ENCODE measurements at regions not wholly inside any gene's neighbourhood (a gene's known extent, or its start where the extent isn't known, plus 50 kb on each side); places are given as distances from the start of the nearest gene placed in this dataset.

DNA sequence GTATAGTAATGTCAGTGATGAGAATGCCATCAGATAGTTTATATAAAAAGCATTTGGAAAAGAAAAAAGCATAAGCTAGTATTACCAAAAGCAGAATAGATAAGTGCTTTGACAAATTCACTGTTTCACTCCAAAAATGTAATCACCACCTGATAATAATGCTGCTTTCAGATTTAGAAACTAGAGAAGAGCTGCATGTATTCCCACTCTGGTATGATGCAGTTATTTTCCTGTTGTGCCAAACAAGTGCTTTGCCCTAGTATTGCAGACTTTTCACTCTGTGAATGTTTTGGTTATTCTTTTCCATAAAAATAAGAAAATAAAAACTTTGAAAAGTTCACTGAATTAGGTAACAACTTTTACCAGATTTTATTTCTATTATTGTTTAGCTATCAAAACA is 267.7 kb upstream of the TET2 start:
- Mint-ChIP-seq H3K27me3 (no peaks in the 10 kb centered on the region), H3K4me3 (peak overlapping the region; percentile 64), H3K27ac (no peak overlapping the region), H3K9me3 (ENCODE audit: low read depth) (no peaks in the 10 kb centered on the region), H3K4me1 (ENCODE audit: low read depth) (peaks cover 25% of the 10 kb centered on the region), H3K36me3 (no peaks in the 10 kb centered on the region)

DNA sequence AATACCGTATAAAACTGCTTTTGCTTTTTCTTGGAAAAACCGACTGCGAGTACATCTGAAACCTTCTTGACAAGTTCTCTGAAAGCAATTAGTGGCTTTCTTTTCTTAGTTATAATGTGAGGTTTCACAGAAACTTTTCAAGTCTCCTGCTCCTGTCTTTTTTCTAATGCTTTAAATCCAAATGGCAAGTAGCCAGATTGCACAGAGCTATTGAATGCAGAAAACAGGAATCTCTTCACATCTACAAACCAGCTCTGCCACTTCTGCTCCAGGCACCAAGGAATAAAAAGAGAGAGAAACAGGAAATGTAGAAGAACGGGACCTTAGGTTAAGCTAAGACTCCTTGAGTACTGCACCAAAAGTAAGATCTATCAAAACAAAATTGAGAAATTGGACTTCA is 267.3 kb upstream of the TET2 start:
- H3K27ac Mint-ChIP-seq: no peak overlapping the region
- H3K36me3 Mint-ChIP-seq: no peaks in the 10 kb centered on the region
- H3K4me3 Mint-ChIP-seq: peak overlapping the region; percentile 64
- H3K9me3 Mint-ChIP-seq (ENCODE audit: low read depth): no peaks in the 10 kb centered on the region
- no peaks in the 10 kb centered on the region for H3K27me3 Mint-ChIP-seq
- H3K4me1 Mint-ChIP-seq (ENCODE audit: low read depth): peaks cover 25% of the 10 kb centered on the region

DNA sequence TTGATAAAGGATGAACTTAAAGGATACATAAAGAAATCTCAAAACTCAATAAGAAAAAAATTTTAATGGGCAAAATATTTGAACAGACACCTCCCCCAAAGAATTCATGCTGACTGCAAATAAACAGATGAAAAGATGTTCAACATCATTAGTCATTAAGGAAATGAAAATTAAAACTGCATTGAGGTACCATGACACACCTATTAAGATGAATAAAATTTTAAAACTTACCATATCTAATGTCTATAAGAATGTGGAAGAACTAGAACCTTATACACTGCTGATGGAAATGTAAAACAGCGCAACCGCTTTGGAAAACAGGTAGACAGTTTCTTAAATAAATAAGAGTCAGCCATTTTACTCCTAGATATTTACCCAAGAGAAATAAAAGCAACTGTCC is 266.8 kb upstream of the TET2 start:
- Mint-ChIP-seq H3K27me3 (no peaks in the 10 kb centered on the region), H3K9me3 (ENCODE audit: low read depth) (no peaks in the 10 kb centered on the region), H3K4me3 (peak overlapping the region; percentile 64), H3K27ac (no peak overlapping the region), H3K4me1 (ENCODE audit: low read depth) (peaks cover 25% of the 10 kb centered on the region), H3K36me3 (no peaks in the 10 kb centered on the region)

DNA sequence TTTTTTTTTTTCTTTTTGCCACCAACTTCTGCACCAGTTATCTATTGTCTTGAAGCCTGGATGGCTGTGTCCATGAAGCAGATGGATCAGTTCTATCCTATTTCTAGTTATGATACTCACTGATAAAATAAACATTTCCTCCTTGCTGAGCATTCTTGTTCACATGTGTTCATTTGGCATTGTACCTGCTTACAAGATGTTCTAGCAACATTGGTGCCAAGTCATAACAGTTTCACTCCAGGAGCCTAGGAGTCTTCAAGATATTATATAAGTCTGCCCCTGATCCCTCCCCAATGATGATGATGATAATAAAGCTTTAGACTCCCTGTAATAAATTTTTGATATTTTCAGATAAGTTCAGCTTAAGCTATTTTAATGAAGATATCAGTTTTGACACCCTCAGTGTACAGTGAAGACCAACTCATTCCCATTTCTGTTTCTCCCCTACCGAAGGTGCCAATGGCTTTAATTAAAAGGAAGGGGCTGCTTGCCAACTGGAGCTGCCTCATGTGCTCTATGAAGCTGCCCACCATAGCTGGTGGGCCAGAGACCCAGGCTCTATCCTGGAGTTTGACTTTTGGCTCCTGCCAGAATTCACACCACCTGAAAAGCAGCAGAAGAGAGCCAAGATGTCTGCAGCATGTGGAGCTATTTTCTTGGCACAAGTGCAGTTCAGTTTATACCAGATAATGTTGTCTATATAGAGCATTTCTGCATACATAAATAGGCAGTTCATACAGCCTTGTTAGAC is 265.4 kb upstream of the TET2 start:
- Mint-ChIP-seq H3K9me3 (ENCODE audit: low read depth) (no peaks in the 10 kb centered on the region), H3K4me1 (ENCODE audit: low read depth) (peaks cover 25% of the 10 kb centered on the region), H3K27ac (no peak overlapping the region), H3K4me3 (no peak overlapping the region), H3K36me3 (no peaks in the 10 kb centered on the region), H3K27me3 (no peaks in the 10 kb centered on the region)

DNA sequence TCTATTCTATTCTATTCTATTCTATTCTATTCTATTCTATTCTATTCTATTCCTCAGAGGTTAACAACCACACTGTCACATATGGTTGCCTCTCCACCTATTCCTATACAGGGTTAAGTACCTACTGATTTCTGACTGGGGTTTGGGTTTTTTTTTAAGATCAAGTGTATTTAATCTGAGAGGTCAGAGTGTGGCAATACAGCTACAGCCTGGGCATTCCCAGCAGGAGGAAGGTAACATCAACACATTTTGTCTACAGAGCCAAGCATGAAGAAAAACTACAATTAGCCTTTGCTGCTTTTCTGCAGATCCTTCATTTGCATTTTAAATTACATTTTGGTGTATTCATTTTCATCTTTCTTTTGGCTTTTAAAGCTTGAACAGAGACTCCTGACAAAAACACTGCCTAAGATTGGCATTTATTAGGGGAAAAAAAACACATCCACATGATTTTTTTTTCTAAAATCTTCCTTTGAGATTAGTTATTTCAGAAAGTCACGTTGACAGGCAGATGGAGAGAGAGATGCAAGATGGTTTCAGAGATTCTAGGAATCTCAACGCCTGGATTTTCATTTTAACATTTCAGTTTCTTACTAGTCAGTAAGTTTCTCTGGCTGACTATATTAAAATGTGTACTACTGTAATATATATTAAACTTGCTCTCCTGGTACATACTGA is 255.9 kb upstream of the TET2 start:
- Mint-ChIP-seq H3K36me3 (peaks cover 2% of the 10 kb centered on the region), H3K27ac (no peak overlapping the region), H3K4me1 (ENCODE audit: low read depth) (peaks cover 8% of the 10 kb centered on the region), H3K27me3 (no peaks in the 10 kb centered on the region), H3K9me3 (ENCODE audit: low read depth) (peaks cover 11% of the 10 kb centered on the region), H3K4me3 (no peak overlapping the region)

DNA sequence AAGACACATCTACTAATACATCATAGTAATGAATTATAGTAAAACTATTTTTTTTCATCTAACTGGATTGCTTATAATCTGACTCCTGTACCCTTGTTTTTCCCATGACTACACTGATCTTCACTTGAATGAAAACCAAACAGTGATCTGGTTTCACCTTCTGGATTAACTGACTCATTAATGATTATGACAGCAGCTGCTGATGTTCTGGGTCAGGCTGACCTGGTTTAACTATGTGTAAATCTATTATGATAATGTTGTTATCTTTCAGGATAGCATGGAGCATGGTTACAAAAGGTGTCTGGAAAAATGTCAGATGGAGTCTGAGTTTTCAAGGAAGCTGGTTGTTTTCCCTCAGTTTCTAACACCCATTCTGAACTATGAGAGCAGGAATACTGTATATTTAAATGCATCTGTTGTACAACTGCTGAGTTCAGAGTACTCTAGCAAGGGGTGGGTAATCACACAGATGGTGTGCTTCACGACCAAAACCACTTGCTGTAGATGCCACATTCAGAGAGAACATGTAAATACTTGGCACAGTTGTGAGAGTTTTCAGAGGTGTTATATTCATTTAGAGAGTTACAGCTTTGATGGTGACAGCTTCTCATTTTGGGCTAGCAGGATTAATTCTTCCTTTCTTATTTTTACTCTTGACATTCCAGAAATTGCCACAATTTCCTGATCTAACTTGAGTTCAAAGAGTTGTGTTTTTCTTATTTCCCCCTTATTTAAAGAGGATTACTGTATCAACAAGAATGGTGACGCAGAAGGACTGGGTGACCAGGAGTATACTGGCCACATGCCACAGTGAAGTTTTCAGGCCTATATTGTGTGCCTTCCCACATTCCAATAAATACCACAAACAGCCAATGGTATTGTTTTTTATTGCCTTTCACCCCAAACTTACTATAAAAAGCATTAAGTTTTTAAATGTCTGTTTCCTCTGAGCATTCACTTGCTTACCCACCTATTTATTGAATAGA is 249.7 kb upstream of the TET2 start:
- H3K27me3 Mint-ChIP-seq: no peaks in the 10 kb centered on the region
- peaks cover 9% of the 10 kb centered on the region for H3K4me1 Mint-ChIP-seq (ENCODE audit: low read depth)
- H3K4me3 Mint-ChIP-seq: no peak overlapping the region
- no peaks in the 10 kb centered on the region for H3K36me3 Mint-ChIP-seq
- H3K27ac Mint-ChIP-seq: no peak overlapping the region
- peaks cover 6% of the 10 kb centered on the region for H3K9me3 Mint-ChIP-seq (ENCODE audit: low read depth)

DNA sequence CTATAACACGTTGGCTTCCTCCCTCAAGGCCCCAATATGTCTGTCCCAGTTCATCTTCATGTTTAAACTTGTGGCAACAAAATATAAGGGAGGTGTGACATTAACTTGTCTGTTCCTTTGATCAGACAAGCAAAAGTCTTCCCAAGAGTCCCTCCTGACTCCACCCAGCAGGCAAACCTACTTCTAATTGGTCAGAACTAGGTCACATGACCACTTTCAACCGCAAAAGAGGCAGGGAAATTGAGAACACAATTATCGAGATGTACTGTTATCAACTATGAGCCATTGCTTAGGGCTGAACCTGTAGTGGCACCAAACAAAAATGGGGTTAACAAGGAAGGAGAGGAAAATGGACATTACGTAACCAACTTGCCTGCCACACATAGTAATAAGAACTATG is 246.8 kb upstream of the TET2 start:
- Mint-ChIP-seq H3K4me3 (no peak overlapping the region), H3K36me3 (no peaks in the 10 kb centered on the region), H3K9me3 (ENCODE audit: low read depth) (no peaks in the 10 kb centered on the region), H3K27ac (no peak overlapping the region), H3K4me1 (ENCODE audit: low read depth) (peaks cover 9% of the 10 kb centered on the region), H3K27me3 (no peaks in the 10 kb centered on the region)

- H3K4me1 Mint-ChIP-seq (ENCODE audit: low read depth): peaks cover 6% of the 10 kb centered on the region
Measured at GRCh38 chr4:104901438-104901837, 245.2 kb upstream of the TET2 start.

DNA sequence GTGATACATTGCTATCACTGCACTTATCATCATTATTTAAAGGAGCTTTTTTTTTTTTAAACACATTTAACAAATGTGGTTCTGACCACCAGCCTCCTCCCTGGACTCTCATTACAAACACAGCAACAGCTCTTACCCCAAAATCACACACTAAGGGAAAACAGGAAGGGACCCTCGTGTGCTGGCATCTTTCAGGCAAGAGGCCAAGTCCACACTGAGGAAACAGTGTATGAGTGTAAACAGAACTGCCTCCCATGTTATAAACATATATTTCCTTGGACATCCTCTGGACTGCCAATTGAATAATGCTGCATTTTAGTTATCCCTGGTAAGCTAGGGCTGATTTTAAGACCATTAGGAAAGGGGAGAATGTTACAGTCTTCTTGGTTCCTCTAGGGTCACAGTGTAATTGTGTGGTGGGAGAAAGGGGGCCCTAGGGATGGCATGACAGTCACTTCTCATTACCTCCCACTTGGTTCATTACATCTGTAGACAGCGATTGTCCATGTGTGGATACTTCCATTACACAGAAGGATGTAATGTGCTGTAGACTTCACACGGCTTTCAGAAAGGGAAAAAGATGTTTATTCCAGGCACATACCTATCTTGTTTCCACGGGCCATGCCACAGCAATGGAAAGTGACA is 244.6 kb upstream of the TET2 start:
- peaks cover 6% of the 10 kb centered on the region for H3K4me1 Mint-ChIP-seq (ENCODE audit: low read depth)
- no peak overlapping the region for H3K27ac Mint-ChIP-seq
- no peaks in the 10 kb centered on the region for H3K9me3 Mint-ChIP-seq (ENCODE audit: low read depth)
- no peaks in the 10 kb centered on the region for H3K36me3 Mint-ChIP-seq
- no peaks in the 10 kb centered on the region for H3K27me3 Mint-ChIP-seq
- H3K4me3 Mint-ChIP-seq: no peak overlapping the region

More at GRCh38 chr4:104901438-104901837, 245.2 kb upstream of the TET2 start:
- no peaks in the 10 kb centered on the region for H3K36me3 Mint-ChIP-seq
- H3K27ac Mint-ChIP-seq: no peak overlapping the region
- no peak overlapping the region for H3K4me3 Mint-ChIP-seq
- no peaks in the 10 kb centered on the region for H3K27me3 Mint-ChIP-seq
- H3K9me3 Mint-ChIP-seq (ENCODE audit: low read depth): no peaks in the 10 kb centered on the region

GRCh38 chr4:104905065-104905464 is 241.6 kb upstream of the TET2 start:
- Mint-ChIP-seq H3K4me1 (ENCODE audit: low read depth) (peaks cover 6% of the 10 kb centered on the region), H3K4me3 (no peak overlapping the region), H3K9me3 (ENCODE audit: low read depth) (no peaks in the 10 kb centered on the region), H3K27ac (no peak overlapping the region), H3K36me3 (no peaks in the 10 kb centered on the region), H3K27me3 (no peaks in the 10 kb centered on the region)

GRCh38 chr4:104905546-104905945 is 241.1 kb upstream of the TET2 start:
- Mint-ChIP-seq H3K27me3 (no peaks in the 10 kb centered on the region), H3K36me3 (no peaks in the 10 kb centered on the region), H3K4me1 (ENCODE audit: low read depth) (peaks cover 6% of the 10 kb centered on the region), H3K4me3 (no peak overlapping the region), H3K27ac (no peak overlapping the region), H3K9me3 (ENCODE audit: low read depth) (no peaks in the 10 kb centered on the region)

- no peak overlapping the region for H3K4me3 Mint-ChIP-seq
Measured at GRCh38 chr4:104906276-104906675, 240.4 kb upstream of the TET2 start.

DNA sequence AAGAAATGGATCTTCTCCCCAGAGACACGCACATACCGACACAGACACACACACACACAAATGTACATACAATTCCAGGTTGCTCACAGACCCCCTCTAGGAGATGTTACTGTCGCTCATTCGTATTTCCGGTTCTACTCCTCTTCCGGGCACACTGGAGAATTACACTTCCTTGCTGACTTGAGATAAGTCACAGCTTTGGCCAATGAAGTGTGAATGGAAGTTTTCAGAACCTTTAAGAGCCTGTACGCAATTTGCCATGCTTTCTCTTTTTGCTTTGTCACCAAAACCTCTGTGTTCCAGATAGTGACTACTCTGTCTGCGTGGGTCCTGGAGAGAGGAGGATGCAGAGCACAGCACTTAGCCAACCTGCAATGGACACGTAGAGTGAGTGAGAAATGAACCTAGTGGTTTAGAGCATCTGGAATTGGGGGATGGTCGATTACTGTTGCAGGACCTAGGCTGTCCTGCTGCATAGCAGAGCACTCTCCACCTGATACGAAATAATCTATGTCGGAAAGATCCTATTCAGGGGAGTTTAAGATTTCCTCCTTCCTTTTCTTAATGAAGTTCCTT is 239.5 kb upstream of the TET2 start:
- Mint-ChIP-seq H3K9me3 (ENCODE audit: low read depth) (no peaks in the 10 kb centered on the region), H3K27ac (no peak overlapping the region), H3K4me3 (no peak overlapping the region), H3K36me3 (no peaks in the 10 kb centered on the region), H3K27me3 (no peaks in the 10 kb centered on the region), H3K4me1 (ENCODE audit: low read depth) (no peaks in the 10 kb centered on the region)

More at GRCh38 chr4:104906276-104906675, 240.4 kb upstream of the TET2 start:
- H3K27me3 Mint-ChIP-seq: no peaks in the 10 kb centered on the region
- H3K36me3 Mint-ChIP-seq: no peaks in the 10 kb centered on the region
- no peak overlapping the region for H3K27ac Mint-ChIP-seq
- H3K4me1 Mint-ChIP-seq (ENCODE audit: low read depth): peaks cover 4% of the 10 kb centered on the region
- H3K9me3 Mint-ChIP-seq (ENCODE audit: low read depth): no peaks in the 10 kb centered on the region

DNA sequence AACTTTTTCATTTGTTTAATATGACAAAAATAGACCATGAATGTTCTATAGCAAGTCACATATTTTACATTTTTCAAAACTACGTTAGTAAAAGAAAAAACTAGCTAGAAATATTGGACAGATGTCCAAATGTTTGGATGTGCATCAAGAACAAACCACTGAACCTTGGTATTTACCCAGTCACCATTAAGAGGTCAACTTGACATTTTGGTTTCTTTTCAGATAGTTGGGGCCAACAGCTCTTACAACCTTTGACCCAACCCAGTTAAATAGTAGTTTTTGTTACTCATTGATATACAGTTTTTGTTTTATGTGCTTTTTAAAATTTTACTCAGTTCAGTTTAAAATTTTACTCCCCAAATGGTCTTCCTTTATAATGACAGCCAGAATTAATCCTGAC is 238.7 kb upstream of the TET2 start:
- no peak overlapping the region for H3K4me3 Mint-ChIP-seq
- no peaks in the 10 kb centered on the region for H3K4me1 Mint-ChIP-seq (ENCODE audit: low read depth)
- H3K36me3 Mint-ChIP-seq: peaks cover under 1% of the 10 kb centered on the region
- H3K27ac Mint-ChIP-seq: no peak overlapping the region
- no peaks in the 10 kb centered on the region for H3K9me3 Mint-ChIP-seq (ENCODE audit: low read depth)
- H3K27me3 Mint-ChIP-seq: no peaks in the 10 kb centered on the region

Measured in activated naive CD8-positive, alpha-beta T cell (primary cell).